ENCODE measurements at regions not wholly inside any gene's neighbourhood (a gene's known extent, or its start where the extent isn't known, plus 50 kb on each side); places are given as distances from the start of the nearest gene placed in this dataset.

- DNase-seq (ENCODE audit: low read depth) = no peak
- no peak overlapping the region for H3K4me3 ChIP-seq (ENCODE audit: low read depth, low read length)
- TF ChIP-seq CTCF (IDR thresholded peaks at IDR 0.05; ENCODE audit: insufficient read depth, low read length, poor library complexity, severe bottlenecking) = no peak
- no peaks in the 10 kb centered on the region for H3K27me3 ChIP-seq (ENCODE audit: control insufficient read depth, insufficient read depth, low read length)
- no peaks in the 10 kb centered on the region for H3K36me3 ChIP-seq (ENCODE audit: control insufficient read depth, insufficient read depth, low read length)
These were observed 274.5 kb upstream of the HSF2 start for GRCh38 chr6:122124908-122125307.

- H3K4me3 ChIP-seq (ENCODE audit: low read depth, low read length) = no peak overlapping the region
- DNase-seq (ENCODE audit: low read depth) = no peak
- TF ChIP-seq CTCF (IDR thresholded peaks at IDR 0.05; ENCODE audit: insufficient read depth, low read length, poor library complexity, severe bottlenecking) = no peak
- no peaks in the 10 kb centered on the region for H3K27me3 ChIP-seq (ENCODE audit: control insufficient read depth, insufficient read depth, low read length)
- no peaks in the 10 kb centered on the region for H3K36me3 ChIP-seq (ENCODE audit: control insufficient read depth, insufficient read depth, low read length)
These were observed 272.6 kb upstream of the HSF2 start for GRCh38 chr6:122126894-122127293.

- H3K27me3 ChIP-seq (ENCODE audit: control insufficient read depth, insufficient read depth, low read length) = no peaks in the 10 kb centered on the region
- TF ChIP-seq CTCF (IDR thresholded peaks at IDR 0.05; ENCODE audit: insufficient read depth, low read length, poor library complexity, severe bottlenecking) = no peak
- DNase-seq (ENCODE audit: low read depth) = no peak
- H3K36me3 ChIP-seq (ENCODE audit: control insufficient read depth, insufficient read depth, low read length) = no peaks in the 10 kb centered on the region
- H3K4me3 ChIP-seq (ENCODE audit: low read depth, low read length) = no peak overlapping the region
These were observed 271.0 kb upstream of the HSF2 start for GRCh38 chr6:122128445-122128844.

GRCh38 chr6:122129313-122130025 is 270.0 kb upstream of the HSF2 start:
- no peaks in the 10 kb centered on the region for H3K27me3 ChIP-seq (ENCODE audit: control insufficient read depth, insufficient read depth, low read length)
- no peak overlapping the region for H3K4me3 ChIP-seq (ENCODE audit: low read depth, low read length)
- no peaks in the 10 kb centered on the region for H3K36me3 ChIP-seq (ENCODE audit: control insufficient read depth, insufficient read depth, low read length)
- no peak for DNase-seq (ENCODE audit: low read depth)
- no peak for TF ChIP-seq CTCF (IDR thresholded peaks at IDR 0.05; ENCODE audit: insufficient read depth, low read length, poor library complexity, severe bottlenecking)

DNA sequence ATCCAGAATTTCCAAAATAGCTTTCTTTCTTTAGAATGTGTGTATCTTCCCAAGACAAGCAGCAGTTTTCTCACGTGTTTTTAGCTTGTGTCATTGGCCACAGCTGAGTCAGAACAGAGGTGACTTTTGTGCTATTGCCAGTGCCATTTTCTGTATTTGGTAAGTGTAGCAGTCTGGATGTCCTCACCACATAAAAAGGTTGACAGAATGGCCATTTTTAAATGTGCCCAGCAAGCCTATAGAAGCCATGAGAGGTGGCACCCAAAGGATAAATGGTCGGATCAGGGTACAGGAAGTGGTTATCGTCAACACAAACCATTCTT is 269.5 kb upstream of the HSF2 start:
- H3K27me3 ChIP-seq (ENCODE audit: control insufficient read depth, insufficient read depth, low read length) = no peaks in the 10 kb centered on the region
- no peak for DNase-seq (ENCODE audit: low read depth)
- H3K4me3 ChIP-seq (ENCODE audit: low read depth, low read length) = no peak overlapping the region
- H3K36me3 ChIP-seq (ENCODE audit: control insufficient read depth, insufficient read depth, low read length) = no peaks in the 10 kb centered on the region
- no peak for TF ChIP-seq CTCF (IDR thresholded peaks at IDR 0.05; ENCODE audit: insufficient read depth, low read length, poor library complexity, severe bottlenecking)

DNA sequence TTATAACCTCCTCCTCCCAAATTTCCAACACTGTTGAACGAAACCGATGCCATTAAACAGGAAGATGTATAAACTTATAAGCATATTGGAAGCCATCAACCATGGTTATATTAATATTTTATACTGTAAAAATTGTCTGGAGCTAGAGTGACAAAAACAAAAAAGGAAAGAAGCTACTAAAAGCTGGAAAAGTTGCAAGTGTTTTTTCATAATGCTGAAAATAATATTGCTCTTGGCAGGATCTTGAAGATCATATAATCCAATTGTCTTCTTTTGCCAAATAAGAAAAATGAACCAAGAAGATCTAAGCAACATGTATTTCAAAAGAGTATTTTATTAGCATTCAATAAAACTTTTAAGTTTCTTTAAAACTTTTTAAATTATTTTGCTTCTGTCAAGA is 268.9 kb upstream of the HSF2 start:
- DNase-seq (ENCODE audit: low read depth) = no peak
- Histone ChIP-seq H3K36me3 (ENCODE audit: control insufficient read depth, insufficient read depth, low read length) (no peaks in the 10 kb centered on the region), H3K27me3 (ENCODE audit: control insufficient read depth, insufficient read depth, low read length) (no peaks in the 10 kb centered on the region), H3K4me3 (ENCODE audit: low read depth, low read length) (no peak overlapping the region)
- no peak for TF ChIP-seq CTCF (IDR thresholded peaks at IDR 0.05; ENCODE audit: insufficient read depth, low read length, poor library complexity, severe bottlenecking)

All from kidney epithelial cell (primary cell).